Breast epithelium (tissue), 3 donors: ENCODE measurements at regions not wholly inside any gene's neighbourhood (a gene's known extent, or its start where the extent isn't known, plus 50 kb on each side); places are given as distances from the start of the nearest gene placed in this dataset.

Experiments
- CTCF ChIP-seq, 3 donors: fragments of 450-650 bp; IDR thresholded peaks; one replicate each; pipeline ENCODE4 v1.5.1; 2016 to 2017; ENCODE audit warnings: antibody characterized with exemption in 3 of 3, mild to moderate bottlenecking in 3 of 3, moderate library complexity in 3 of 3
- POLR2AphosphoS5 ChIP-seq, 3 donors: sonication (generic); formaldehyde crosslinking; IDR thresholded peaks; one replicate each; pipeline ENCODE4 v1.6.1; 2017; ENCODE audit warnings: antibody characterized with exemption in 3 of 3

GRCh38 chr11:87740451-87740850 is 434.8 kb downstream of the RAB38 start:
- TF ChIP-seq CTCF (IDR thresholded peaks at IDR 0.05) (no peak), POLR2AphosphoS5 (IDR thresholded peaks at IDR 0.05) (no peak)
